PC-3 (cell line): ENCODE measurements at regions not wholly inside any gene's neighbourhood (a gene's known extent, or its start where the extent isn't known, plus 50 kb on each side); places are given as distances from the start of the nearest gene placed in this dataset.

ENCODE experiments used
- EZH2 ChIP-seq: fragments of 300-600 bp; sonication (generic); IDR thresholded peaks from one replicate; pipeline ENCODE4 v1.6.1; 2017; ENCODE audit warnings: antibody characterized with exemption, mild to moderate bottlenecking, low read length; ENCODE audit not compliant: unreplicated experiment
- TF ChIP-seq, protein P1 (sequence below): fragments of 300-600 bp; sonication (generic); conservative IDR thresholded peaks from 2 replicates; pipeline ENCODE4 v1.5.1; 2017; ENCODE audit warnings: antibody characterized with exemption, low read depth, mild to moderate bottlenecking, low read length

GRCh38 chr2:239835056-239835455 is 190.1 kb downstream of the NDUFA10 start:
- TF ChIP-seq, protein P1, sequence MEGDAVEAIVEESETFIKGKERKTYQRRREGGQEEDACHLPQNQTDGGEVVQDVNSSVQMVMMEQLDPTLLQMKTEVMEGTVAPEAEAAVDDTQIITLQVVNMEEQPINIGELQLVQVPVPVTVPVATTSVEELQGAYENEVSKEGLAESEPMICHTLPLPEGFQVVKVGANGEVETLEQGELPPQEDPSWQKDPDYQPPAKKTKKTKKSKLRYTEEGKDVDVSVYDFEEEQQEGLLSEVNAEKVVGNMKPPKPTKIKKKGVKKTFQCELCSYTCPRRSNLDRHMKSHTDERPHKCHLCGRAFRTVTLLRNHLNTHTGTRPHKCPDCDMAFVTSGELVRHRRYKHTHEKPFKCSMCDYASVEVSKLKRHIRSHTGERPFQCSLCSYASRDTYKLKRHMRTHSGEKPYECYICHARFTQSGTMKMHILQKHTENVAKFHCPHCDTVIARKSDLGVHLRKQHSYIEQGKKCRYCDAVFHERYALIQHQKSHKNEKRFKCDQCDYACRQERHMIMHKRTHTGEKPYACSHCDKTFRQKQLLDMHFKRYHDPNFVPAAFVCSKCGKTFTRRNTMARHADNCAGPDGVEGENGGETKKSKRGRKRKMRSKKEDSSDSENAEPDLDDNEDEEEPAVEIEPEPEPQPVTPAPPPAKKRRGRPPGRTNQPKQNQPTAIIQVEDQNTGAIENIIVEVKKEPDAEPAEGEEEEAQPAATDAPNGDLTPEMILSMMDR = no peak
- no peak for TF ChIP-seq EZH2
